Neuronal stem cell (in vitro differentiated cells): ENCODE measurements at regions not wholly inside any gene's neighbourhood (a gene's known extent, or its start where the extent isn't known, plus 50 kb on each side); places are given as distances from the start of the nearest gene placed in this dataset.

Experiments used
- DNase-seq: peaks from one replicate; pipeline ENCODE4 v3.0.0-alpha.2; 2013; ENCODE audit warnings: low spot score
- H2AFZ ChIP-seq: one replicate; pipeline ENCODE4 v1.6.1; 2013; ENCODE audit warnings: mild to moderate bottlenecking, low read length, inconsistent platforms
- H2AK5ac ChIP-seq: 2 replicates; pipeline ENCODE4 v1.6.1; 2013; ENCODE audit warnings: low read depth, mild to moderate bottlenecking, inconsistent platforms, low read length, moderate library complexity, mixed read lengths
- H2BK120ac ChIP-seq: 2 replicates; pipeline ENCODE4 v1.6.1; 2013; ENCODE audit warnings: low read depth, mild to moderate bottlenecking, inconsistent platforms, low read length, moderate library complexity, mixed read lengths
- H2BK12ac ChIP-seq: one replicate; pipeline ENCODE4 v1.6.1; 2013; ENCODE audit warnings: low read length, inconsistent platforms
- H2BK15ac ChIP-seq: 2 replicates; pipeline ENCODE4 v1.6.1; 2013; ENCODE audit warnings: mild to moderate bottlenecking, low read length, inconsistent platforms, mixed read lengths
- H2BK5ac ChIP-seq: one replicate; pipeline ENCODE4 v1.6.1; 2013; ENCODE audit warnings: inconsistent platforms, mild to moderate bottlenecking, low read length, moderate library complexity
- H3K14ac ChIP-seq: one replicate; pipeline ENCODE4 v1.6.1; 2013; ENCODE audit warnings: low read length, inconsistent platforms
- H3K18ac ChIP-seq: 2 replicates; pipeline ENCODE4 v1.6.1; 2013; ENCODE audit warnings: low read length, inconsistent platforms
- H3K23ac ChIP-seq: 2 replicates; pipeline ENCODE4 v1.6.1; 2013; ENCODE audit warnings: low read depth, mild to moderate bottlenecking, mixed read lengths, low read length, inconsistent platforms; ENCODE audit not compliant: poor library complexity
- H3K27ac ChIP-seq: replicated peaks from 3 replicates; pipeline ENCODE4 v1.5.1; 2013; ENCODE audit warnings: low read length, inconsistent platforms
- H3K27me3 ChIP-seq, 3 experiments: 2 replicates each; pipeline ENCODE4 v1.6.1; 2013; ENCODE audit warnings: low read length in 3 of 3, mild to moderate bottlenecking in 2 of 3, inconsistent platforms in 1 of 3, low read depth in 1 of 3, mixed read lengths in 1 of 3, moderate library complexity in 1 of 3; ENCODE audit not compliant: control insufficient read depth in 3 of 3, insufficient read depth in 3 of 3
- H3K36me3 ChIP-seq, 2 donors: replicated peaks in 1 of 2; 2 replicates each; pipeline ENCODE4 v1.6.1; 2013; ENCODE audit warnings: low read length in 2 of 2; ENCODE audit not compliant: control insufficient read depth in 2 of 2, insufficient read depth in 2 of 2
- H3K4ac ChIP-seq: 2 replicates; pipeline ENCODE4 v1.6.1; 2013; ENCODE audit warnings: inconsistent platforms, mild to moderate bottlenecking, low read length, moderate library complexity
- H3K4me1 ChIP-seq, 2 donors: 1 replicate in 1 of 2; 2 replicates in 1 of 2; pipeline ENCODE4 v1.6.1; 2013; ENCODE audit warnings: low read length in 2 of 2, low read depth in 1 of 2; ENCODE audit not compliant: control insufficient read depth in 2 of 2, insufficient read depth in 1 of 2
- H3K4me2 ChIP-seq: one replicate; pipeline ENCODE4 v1.6.1; 2013; ENCODE audit warnings: mild to moderate bottlenecking, low read length, inconsistent platforms; ENCODE audit not compliant: insufficient read depth, poor library complexity, severe bottlenecking
- H3K4me3 ChIP-seq, 2 donors: 2 replicates each; pipeline ENCODE4 v1.5.1; 2013; ENCODE audit warnings: low read length in 2 of 2, mild to moderate bottlenecking in 2 of 2, inconsistent platforms in 1 of 2, moderate library complexity in 1 of 2
- H3K79me1 ChIP-seq: one replicate; pipeline ENCODE4 v1.6.1; 2013; ENCODE audit warnings: low read depth, mild to moderate bottlenecking, inconsistent platforms, low read length, moderate library complexity
- H3K9ac ChIP-seq: one replicate; pipeline ENCODE4 v1.6.1; 2013; ENCODE audit warnings: mild to moderate bottlenecking, low read depth, low read length, inconsistent platforms; ENCODE audit not compliant: poor library complexity
- H3K9me3 ChIP-seq, 2 donors: replicated peaks in 1 of 2; 2 replicates each; pipeline versions ENCODE3 to v1.6.1; 2013; ENCODE audit warnings: low read length in 2 of 2, mild to moderate bottlenecking in 2 of 2, inconsistent platforms in 1 of 2, low read depth in 1 of 2, mixed read lengths in 1 of 2, moderate library complexity in 1 of 2; ENCODE audit not compliant: control insufficient read depth in 2 of 2, insufficient read depth in 1 of 2
- H4K8ac ChIP-seq: one replicate; pipeline ENCODE4 v1.6.1; 2013; ENCODE audit warnings: low read depth, mild to moderate bottlenecking, inconsistent platforms, low read length, moderate library complexity
- H4K91ac ChIP-seq: one replicate; pipeline ENCODE4 v1.6.1; 2013; ENCODE audit warnings: low read length, low read depth, mild to moderate bottlenecking, inconsistent platforms; ENCODE audit not compliant: poor library complexity
- WGBS, 2 donors: extraction: QIAGEN DNeasy Blood & Tissue Kit; methylation state at CpG; one replicate each; pipeline ENCODE4 v1.1.7; 2013; ENCODE audit warnings: missing lambda C conversion rate in 2 of 2, mixed read lengths in 1 of 2; ENCODE audit not compliant: insufficient read length in 2 of 2, insufficient replicate concordance in 1 of 2; ENCODE audit errors: extremely low coverage in 2 of 2; 5-methylcytosine and 5-hydroxymethylcytosine counted together

- no peak overlapping the region for H2BK15ac ChIP-seq
- H3K4me3 ChIP-seq = no peak overlapping the region
- H3K23ac ChIP-seq = no peak overlapping the region
- no peak overlapping the region for H3K18ac ChIP-seq
- H3K4me2 ChIP-seq = no peak overlapping the region
- H3K4me1 ChIP-seq = peaks cover 2 to 9% of the 10 kb centered on the region in 2 donors
- no peak overlapping the region for H3K9ac ChIP-seq
- H2BK5ac ChIP-seq = no peak overlapping the region
- H4K8ac ChIP-seq = no peak overlapping the region
- H3K79me1 ChIP-seq = no peaks in the 10 kb centered on the region
- no peak for DNase-seq
- no peak overlapping the region for H2BK12ac ChIP-seq
- no peaks in the 10 kb centered on the region for H3K36me3 ChIP-seq
- H2AK5ac ChIP-seq = no peak overlapping the region
- no peak overlapping the region for H2AFZ ChIP-seq
- H4K91ac ChIP-seq = no peak overlapping the region
- WGBS, 2 donors = no CpG with 5 or more reads among the region's 3 CpGs
- H3K27me3 ChIP-seq = no peaks in the 10 kb centered on the region
- no peak overlapping the region for H3K14ac ChIP-seq
- H2BK120ac ChIP-seq = no peak overlapping the region
- no peak overlapping the region for H3K4ac ChIP-seq
- no peak overlapping the region for H3K27ac ChIP-seq
- H3K9me3 ChIP-seq = no peaks in the 10 kb centered on the region
Measured at GRCh38 chr5:143888912-143889311, 77.0 kb downstream of the HMHB1 start.

- Histone ChIP-seq H3K18ac (no peak overlapping the region), H3K9me3 (no peaks in the 10 kb centered on the region), H3K27me3 (no peaks in the 10 kb centered on the region), H2BK120ac (no peak overlapping the region), H2BK5ac (no peak overlapping the region), H2AFZ (no peak overlapping the region), H3K9ac (no peak overlapping the region), H3K4ac (no peak overlapping the region), H4K8ac (no peak overlapping the region), H3K4me1 (peaks cover 2 to 9% of the 10 kb centered on the region in 2 donors), H2BK12ac (no peak overlapping the region), H3K23ac (no peak overlapping the region), H3K4me3 (no peak overlapping the region), H3K14ac (no peak overlapping the region), H3K79me1 (no peaks in the 10 kb centered on the region), H4K91ac (no peak overlapping the region), H2BK15ac (no peak overlapping the region), H2AK5ac (no peak overlapping the region), H3K27ac (no peak overlapping the region), H3K36me3 (no peaks in the 10 kb centered on the region), H3K4me2 (no peak overlapping the region)
- WGBS, 2 donors = no CpG with 5 or more reads among the region's 3 CpGs
- no peak for DNase-seq
Measured at GRCh38 chr5:143889986-143890385, 78.0 kb downstream of the HMHB1 start.

GRCh38 chr5:143890487-143890886 lies 78.5 kb downstream of the HMHB1 start:
- Histone ChIP-seq H3K23ac (no peak overlapping the region), H3K9me3 (no peaks in the 10 kb centered on the region), H3K4me1 (peaks cover 2 to 9% of the 10 kb centered on the region in 2 donors), H4K91ac (no peak overlapping the region), H3K27ac (no peak overlapping the region), H2BK15ac (no peak overlapping the region), H3K18ac (no peak overlapping the region), H4K8ac (no peak overlapping the region), H3K79me1 (no peaks in the 10 kb centered on the region), H3K4ac (no peak overlapping the region), H3K27me3 (no peaks in the 10 kb centered on the region), H2AK5ac (no peak overlapping the region), H2BK5ac (no peak overlapping the region), H3K36me3 (no peaks in the 10 kb centered on the region), H2AFZ (no peak overlapping the region), H3K14ac (no peak overlapping the region), H3K4me2 (no peak overlapping the region), H2BK12ac (no peak overlapping the region), H3K9ac (no peak overlapping the region), H2BK120ac (no peak overlapping the region), H3K4me3 (no peak overlapping the region)
- no CpG with 5 or more reads among the region's 3 CpGs for WGBS, 2 donors
- DNase-seq = no peak

GRCh38 chr5:143892271-143892670 lies 80.3 kb downstream of the HMHB1 start:
- peaks cover 2 to 8% of the 10 kb centered on the region in 2 donors for H3K4me1 ChIP-seq
- H2BK5ac ChIP-seq = no peak overlapping the region
- no peaks in the 10 kb centered on the region for H3K27me3 ChIP-seq
- no peak overlapping the region for H4K8ac ChIP-seq
- H2BK15ac ChIP-seq = no peak overlapping the region
- H3K4ac ChIP-seq = no peak overlapping the region
- H4K91ac ChIP-seq = no peak overlapping the region
- no peak overlapping the region for H3K4me2 ChIP-seq
- H3K4me3 ChIP-seq = no peak overlapping the region
- H3K36me3 ChIP-seq = no peaks in the 10 kb centered on the region
- no peak overlapping the region for H2AFZ ChIP-seq
- no peak overlapping the region for H3K9ac ChIP-seq
- H3K18ac ChIP-seq = no peak overlapping the region
- no peak overlapping the region for H2BK12ac ChIP-seq
- no CpG with 5 or more reads among the region's 1 CpG for WGBS, 2 donors
- no peak overlapping the region for H2AK5ac ChIP-seq
- no peak overlapping the region for H3K23ac ChIP-seq
- no peak overlapping the region for H2BK120ac ChIP-seq
- no peaks in the 10 kb centered on the region for H3K9me3 ChIP-seq
- H3K27ac ChIP-seq = no peak overlapping the region
- no peak overlapping the region for H3K14ac ChIP-seq
- no peak for DNase-seq
- H3K79me1 ChIP-seq = no peaks in the 10 kb centered on the region
